Skeletal muscle tissue (tissue), 3 donors: ENCODE measurements at regions not wholly inside any gene's neighbourhood (a gene's known extent, or its start where the extent isn't known, plus 50 kb on each side); places are given as distances from the start of the nearest gene placed in this dataset.
"Not testable (repeated sequence)": the region's sequence is repeated elsewhere in the genome, so short reads cannot be mapped to it uniquely, and the experiment has no call there.

Experiments used
- H3K27ac ChIP-seq: one replicate; pipeline ENCODE4 v1.7.0; 2013; ENCODE audit warnings: mild to moderate bottlenecking, low read depth, low read length, inconsistent platforms
- H3K27me3 ChIP-seq, 3 donors: one replicate each; pipeline ENCODE4 v1.7.0; 2013; ENCODE audit warnings: low read length in 3 of 3; ENCODE audit not compliant: control insufficient read depth in 3 of 3, insufficient read depth in 3 of 3
- H3K36me3 ChIP-seq, 3 donors: one replicate each; pipeline ENCODE4 v1.7.0; 2013; ENCODE audit warnings: low read length in 3 of 3; ENCODE audit not compliant: control insufficient read depth in 3 of 3, insufficient read depth in 3 of 3
- H3K4me1 ChIP-seq, 3 donors: one replicate each; pipeline ENCODE4 v1.7.0; 2013; ENCODE audit warnings: low read length in 3 of 3, mild to moderate bottlenecking in 3 of 3; ENCODE audit not compliant: control insufficient read depth in 3 of 3, insufficient read depth in 3 of 3
- H3K4me3 ChIP-seq, 3 donors: one replicate each; pipeline ENCODE4 v1.7.0; 2013; ENCODE audit warnings: low read length in 3 of 3
- H3K9ac ChIP-seq, 3 donors: one replicate each; pipeline ENCODE4 v1.7.0; 2013; ENCODE audit warnings: low read length in 3 of 3, mild to moderate bottlenecking in 3 of 3, moderate library complexity in 2 of 3, low read depth in 1 of 3
- H3K9me3 ChIP-seq, 3 donors: one replicate each; pipeline ENCODE4 v1.7.0; 2013; ENCODE audit warnings: low read length in 3 of 3; ENCODE audit not compliant: control insufficient read depth in 3 of 3
- donor health status: Osteomylitis.

- H3K9me3 ChIP-seq, H3K4me1 ChIP-seq, H3K27me3 ChIP-seq, H3K9ac ChIP-seq, H3K36me3 ChIP-seq, H3K4me3 ChIP-seq, H3K27ac ChIP-seq: not testable (repeated sequence)
These were observed 373.8 kb upstream of the FRG1 start for GRCh38 chr4:189566900-189567299.

GRCh38 chr4:189579645-189580044, 361.0 kb upstream of the FRG1 start:
- H3K9me3 ChIP-seq, H3K4me3 ChIP-seq, H3K27ac ChIP-seq, H3K9ac ChIP-seq, H3K4me1 ChIP-seq, H3K36me3 ChIP-seq, H3K27me3 ChIP-seq: not testable (repeated sequence)

DNA sequence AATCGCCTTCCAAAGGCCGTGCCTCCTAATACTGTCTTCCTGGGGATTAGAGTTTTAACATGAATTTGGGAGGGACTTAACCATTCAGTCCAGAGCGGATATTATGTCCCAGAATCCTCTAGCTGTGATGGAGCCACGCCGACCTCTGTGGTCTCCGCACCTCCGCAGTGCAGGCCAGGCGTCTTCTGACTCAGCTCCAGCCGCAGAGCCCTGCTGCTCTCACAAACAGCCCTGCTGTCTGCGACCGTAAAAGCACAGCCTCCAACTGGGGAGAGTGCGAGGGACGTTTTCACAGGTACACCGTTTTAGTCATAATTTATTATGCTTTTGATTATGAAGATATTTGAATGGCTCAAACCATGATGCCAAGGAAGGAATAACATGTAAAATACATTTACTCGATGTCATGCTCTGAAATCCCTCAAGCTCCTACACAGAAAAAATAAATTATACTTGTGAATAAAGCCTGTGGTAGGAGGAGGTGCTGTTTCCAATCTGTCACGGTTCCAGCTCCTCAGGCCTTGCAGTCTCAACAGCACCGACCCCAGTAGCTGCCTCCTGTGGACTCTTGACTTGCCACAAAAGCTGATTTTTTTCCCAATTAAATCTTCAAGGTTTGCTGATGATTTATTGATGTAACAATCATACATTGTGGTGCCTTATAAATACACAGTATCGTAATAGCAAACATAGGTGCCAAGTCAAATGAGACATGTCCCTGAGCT, 353.6 kb upstream of the FRG1 start:
- H3K4me3 ChIP-seq, H3K4me1 ChIP-seq, H3K36me3 ChIP-seq, H3K27me3 ChIP-seq, H3K27ac ChIP-seq, H3K9ac ChIP-seq, H3K9me3 ChIP-seq: not testable (repeated sequence)

DNA sequence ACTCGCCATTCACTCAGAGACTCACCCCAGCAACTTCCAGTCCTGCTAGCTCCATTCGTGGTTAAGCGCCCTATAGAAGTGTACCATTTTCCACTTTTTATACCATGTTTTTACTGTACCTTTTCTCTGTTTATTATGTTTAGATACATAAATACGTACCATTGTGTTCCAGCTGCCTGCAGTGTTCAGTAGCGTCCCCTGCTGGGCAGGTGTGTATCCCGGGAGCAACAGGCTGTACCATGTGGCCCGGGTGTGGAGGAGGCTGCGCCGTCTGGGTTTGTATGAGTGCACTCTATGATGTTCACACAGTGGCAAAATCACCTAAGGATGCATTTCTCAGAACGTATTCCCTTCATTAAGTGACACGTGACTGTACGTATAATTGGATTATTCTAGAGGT, 351.5 kb upstream of the FRG1 start:
- H3K27me3 ChIP-seq, H3K27ac ChIP-seq, H3K4me3 ChIP-seq, H3K4me1 ChIP-seq, H3K9ac ChIP-seq, H3K9me3 ChIP-seq, H3K36me3 ChIP-seq: not testable (repeated sequence)

GRCh38 chr4:189592890-189593289, 347.8 kb upstream of the FRG1 start:
- Histone ChIP-seq H3K4me3 (no peak overlapping the region), H3K4me1 (peaks cover 0 to 6% (median 0%) of the 10 kb centered on the region in 3 donors), H3K9ac (no peak overlapping the region), H3K9me3 (no peaks in the 10 kb centered on the region), H3K27ac (no peak overlapping the region), H3K27me3 (no peaks in the 10 kb centered on the region), H3K36me3 (no peaks in the 10 kb centered on the region)

DNA sequence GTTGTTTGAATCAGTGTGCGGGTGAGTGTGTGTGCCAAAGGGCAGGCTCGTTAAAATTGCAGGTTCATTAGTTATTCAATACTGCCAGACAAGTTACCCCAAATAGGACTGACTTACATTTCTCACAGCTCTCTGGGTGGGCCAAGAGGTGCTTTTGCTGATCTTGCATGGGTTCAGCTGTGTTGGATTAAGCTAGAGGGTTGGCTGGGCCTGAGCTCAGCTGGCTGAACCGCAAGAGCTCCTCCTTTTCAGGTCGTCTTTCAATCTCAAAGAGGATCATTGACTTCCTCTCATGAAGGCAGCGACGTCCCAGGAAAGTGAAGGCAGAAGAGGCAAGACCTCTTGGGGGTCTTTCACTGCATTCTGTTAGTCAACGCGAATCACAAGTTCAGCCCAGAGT, 343.3 kb upstream of the FRG1 start:
- Histone ChIP-seq H3K27me3 (no peaks in the 10 kb centered on the region), H3K27ac (no peak overlapping the region), H3K4me3 (no peak overlapping the region), H3K36me3 (no peaks in the 10 kb centered on the region), H3K9me3 (no peaks in the 10 kb centered on the region), H3K4me1 (peaks cover 0 to 6% (median 0%) of the 10 kb centered on the region in 3 donors), H3K9ac (no peak overlapping the region)

DNA sequence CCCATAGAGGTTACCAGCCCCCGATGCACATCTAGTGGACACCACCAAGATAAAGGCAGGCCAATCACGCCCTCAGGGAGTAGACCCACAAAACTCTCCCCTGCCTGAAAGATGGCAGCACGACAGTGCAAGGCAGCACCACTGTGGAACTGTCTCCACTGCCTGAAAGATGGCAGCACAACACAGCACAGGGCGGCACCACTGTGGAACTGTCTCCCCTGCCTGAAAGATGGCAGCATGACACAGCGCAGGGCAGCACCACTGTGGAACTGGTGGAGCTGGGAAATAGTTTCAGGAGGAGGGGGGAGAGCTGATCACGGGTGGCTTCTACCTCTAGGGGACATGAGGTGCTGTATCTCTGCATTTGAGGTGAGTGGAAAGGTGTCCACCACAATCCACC, 340.4 kb upstream of the FRG1 start:
- no peaks in the 10 kb centered on the region for H3K36me3 ChIP-seq
- no peak overlapping the region for H3K27ac ChIP-seq
- H3K9me3 ChIP-seq, result no peaks in the 10 kb centered on the region
- H3K9ac ChIP-seq, result no peak overlapping the region
- no peaks in the 10 kb centered on the region for H3K27me3 ChIP-seq
- H3K4me3 ChIP-seq, result no peak overlapping the region
- peaks cover 0 to 6% (median 0%) of the 10 kb centered on the region in 3 donors for H3K4me1 ChIP-seq

DNA sequence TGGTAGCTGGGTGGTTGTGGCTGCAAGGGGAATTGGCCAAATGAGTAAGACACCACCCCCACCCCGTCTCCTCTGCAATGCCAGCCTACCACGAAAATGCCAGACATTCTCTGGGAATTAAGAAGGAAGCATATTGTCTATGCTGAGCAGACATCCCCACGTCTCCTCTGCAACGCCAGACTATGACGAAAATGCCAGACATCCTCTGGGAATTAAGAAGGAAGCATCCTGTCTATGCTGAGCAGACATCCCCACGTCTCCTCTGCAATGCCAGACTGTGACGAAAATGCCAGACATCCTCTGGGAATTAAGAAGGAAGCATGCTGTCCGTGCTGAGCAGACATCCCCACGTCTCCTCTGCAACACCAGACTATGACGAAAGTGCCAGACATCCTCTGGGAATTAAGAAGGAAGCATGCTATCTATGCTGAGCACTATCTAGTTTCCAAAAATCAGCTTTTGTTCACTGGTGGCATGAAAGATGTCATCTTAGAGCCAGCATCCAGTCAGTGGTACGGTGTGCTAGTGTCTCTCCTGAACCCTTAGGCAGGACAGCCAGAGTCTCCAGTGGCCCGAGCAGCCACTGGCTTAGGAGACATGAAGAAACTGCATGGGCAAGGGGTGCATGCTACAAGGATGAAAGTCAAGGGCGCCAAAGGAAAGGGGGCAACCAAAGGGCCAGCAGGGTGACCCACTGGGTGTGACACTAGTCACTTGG, 339.8 kb upstream of the FRG1 start:
- Histone ChIP-seq H3K9ac (no peak overlapping the region), H3K27ac (no peak overlapping the region), H3K27me3 (no peaks in the 10 kb centered on the region), H3K9me3 (no peaks in the 10 kb centered on the region), H3K4me1 (peaks cover 0 to 6% (median 0%) of the 10 kb centered on the region in 3 donors), H3K36me3 (no peaks in the 10 kb centered on the region), H3K4me3 (no peak overlapping the region)

GRCh38 chr4:189602827-189603226, 337.8 kb upstream of the FRG1 start:
- not testable (repeated sequence) for H3K4me1 ChIP-seq, H3K4me3 ChIP-seq, H3K27ac ChIP-seq, H3K9ac ChIP-seq, H3K9me3 ChIP-seq, H3K27me3 ChIP-seq, H3K36me3 ChIP-seq

DNA sequence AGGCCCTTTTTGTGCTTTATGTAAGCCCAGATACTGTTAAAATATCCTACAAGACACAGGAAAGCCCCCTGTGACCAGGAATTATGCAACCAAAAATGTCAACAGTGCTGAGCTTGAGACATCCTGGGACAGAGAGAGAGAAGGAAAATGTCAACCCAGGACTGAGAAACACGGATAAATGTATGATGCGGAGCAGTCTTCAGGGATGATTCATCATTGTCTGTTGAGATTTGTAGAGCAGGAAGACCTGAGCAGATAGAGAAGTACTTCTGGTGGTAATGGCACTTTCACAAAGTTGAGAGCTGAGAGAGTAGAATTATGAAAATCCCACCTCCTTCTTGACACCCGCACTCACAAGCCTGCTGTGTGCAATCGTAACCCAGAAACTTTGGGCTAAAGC, 330.1 kb upstream of the FRG1 start:
- not testable (repeated sequence) for H3K4me1 ChIP-seq, H3K9ac ChIP-seq, H3K27me3 ChIP-seq, H3K36me3 ChIP-seq, H3K4me3 ChIP-seq, H3K9me3 ChIP-seq, H3K27ac ChIP-seq
